IMR-90 (cell line): ENCODE measurements at regions not wholly inside any gene's neighbourhood (a gene's known extent, or its start where the extent isn't known, plus 50 kb on each side); places are given as distances from the start of the nearest gene placed in this dataset.
A peak's percentile ranks its signal among the peaks of the same experiment; 100 is the strongest.

Experiments
- ATAC-seq: fragments of 200-7000 bp; cut with Tn5 transposase; 2 replicates; pipeline ENCODE4 v1.9.1; 2020; ENCODE audit warnings: low read depth, mild to moderate bottlenecking, moderate library complexity
- BruUV-seq: library from RNA; stranded (reverse); fragments of 400-500 nt; replicated peaks from 2 replicates; lab custom pipeline; 2021; lab: Mats Ljungman, UMichigan
- CTCF ChIA-PET: fragments of 300-600 bp; formaldehyde crosslinking; extraction: SDS; loops from one replicate; lab custom pipeline; 2021; ENCODE audit warnings: antibody characterized with exemption; lab: Yijun Ruan, JAX
- POLR2A ChIA-PET: fragments of 300-600 bp; sonication (Branson Sonifier 250); formaldehyde crosslinking; loops from one replicate; lab custom pipeline; 2022; ENCODE audit warnings: antibody characterized with exemption; ENCODE audit not compliant: unreplicated experiment; lab: Charles Lee
- DNase-seq: peaks from one replicate; pipeline ENCODE4 v3.0.0; 2013
- H2AFZ ChIP-seq: replicated peaks from 2 replicates; pipeline ENCODE3; 2013; ENCODE audit warnings: low read length, mild to moderate bottlenecking; ENCODE audit not compliant: poor library complexity
- H2AK5ac ChIP-seq: 2 replicates; pipeline ENCODE4 v1.6.1; 2013; ENCODE audit warnings: low read depth, low read length, inconsistent platforms
- H2AK9ac ChIP-seq: replicated peaks from 2 replicates; pipeline ENCODE3; 2013; ENCODE audit warnings: mild to moderate bottlenecking, low read depth, low read length, moderate library complexity; ENCODE audit not compliant: poor library complexity
- H2BK120ac ChIP-seq: 2 replicates; pipeline ENCODE4 v1.6.1; 2013; ENCODE audit warnings: low read depth, low read length, inconsistent platforms
- H2BK15ac ChIP-seq: 3 replicates; pipeline ENCODE4 v1.6.1; 2013; ENCODE audit warnings: low read depth, low read length, inconsistent platforms
- H2BK20ac ChIP-seq: 2 replicates; pipeline ENCODE4 v1.6.1; 2013; ENCODE audit warnings: low read depth, mild to moderate bottlenecking, inconsistent platforms, low read length, moderate library complexity
- H2BK5ac ChIP-seq: 2 replicates; pipeline ENCODE4 v1.6.1; 2013; ENCODE audit warnings: mild to moderate bottlenecking, low read depth, low read length, inconsistent platforms; ENCODE audit not compliant: poor library complexity, severe bottlenecking
- H3K14ac ChIP-seq: replicated peaks from 2 replicates; pipeline ENCODE4 v1.6.1; 2013; ENCODE audit warnings: low read depth, low read length, inconsistent platforms
- H3K18ac ChIP-seq: 2 replicates; pipeline ENCODE4 v1.6.1; 2013; ENCODE audit warnings: low read depth, low read length, control low read depth
- H3K23ac ChIP-seq: 2 replicates; pipeline ENCODE4 v1.6.1; 2013; ENCODE audit warnings: low read depth, low read length, inconsistent platforms
- H3K27ac ChIP-seq: 2 replicates; pipeline ENCODE4 v1.5.1; 2013; ENCODE audit warnings: mild to moderate bottlenecking, control low read depth, low read length; ENCODE audit not compliant: insufficient read depth
- H3K27me3 ChIP-seq: 2 replicates; pipeline ENCODE4 v1.6.1; 2013; ENCODE audit warnings: low read length; ENCODE audit not compliant: control insufficient read depth, insufficient read depth
- H3K36me3 ChIP-seq: 2 replicates; pipeline ENCODE4 v1.6.1; 2013; ENCODE audit warnings: low read length, mixed read lengths; ENCODE audit not compliant: control insufficient read depth, insufficient read depth
- H3K4ac ChIP-seq: 2 replicates; pipeline ENCODE4 v1.6.1; 2013; ENCODE audit warnings: low read depth, low read length, inconsistent platforms
- H3K4me1 ChIP-seq: 2 replicates; pipeline ENCODE4 v1.6.1; 2013; ENCODE audit warnings: low read length, mixed read lengths; ENCODE audit not compliant: control insufficient read depth, insufficient read depth
- H3K4me2 ChIP-seq: 2 replicates; pipeline ENCODE4 v1.6.1; 2013; ENCODE audit warnings: low read depth, mild to moderate bottlenecking, control low read depth, low read length, moderate library complexity
- H3K4me3 ChIP-seq: 2 replicates; pipeline ENCODE4 v1.5.1; 2013; ENCODE audit warnings: low read depth, mild to moderate bottlenecking, control low read depth, low read length, moderate library complexity; ENCODE audit not compliant: insufficient read depth
- H3K56ac ChIP-seq: 2 replicates; pipeline ENCODE4 v1.6.1; 2013; ENCODE audit warnings: low read length, inconsistent platforms; ENCODE audit not compliant: insufficient read depth; ENCODE audit errors: extremely low read depth
- H3K79me1 ChIP-seq, 2 experiments: 2 replicates each; pipeline ENCODE4 v1.6.1; 2013; ENCODE audit warnings: low read length in 2 of 2, inconsistent platforms in 1 of 2, low read depth in 1 of 2
- H3K9ac ChIP-seq: 2 replicates; pipeline ENCODE4 v1.6.1; 2013; ENCODE audit warnings: low read depth, low read length, control low read depth
- H3K9me1 ChIP-seq: 2 replicates; pipeline ENCODE4 v1.6.1; 2013; ENCODE audit warnings: low read length, inconsistent platforms; ENCODE audit not compliant: insufficient read depth
- H3K9me3 ChIP-seq: 2 replicates; pipeline ENCODE4 v1.6.1; 2013; ENCODE audit warnings: low read length; ENCODE audit not compliant: control insufficient read depth, insufficient read depth
- H4K20me1 ChIP-seq: 2 replicates; pipeline ENCODE4 v1.6.1; 2013; ENCODE audit warnings: low read length, inconsistent platforms; ENCODE audit not compliant: insufficient read depth
- H4K5ac ChIP-seq: 2 replicates; pipeline ENCODE4 v1.6.1; 2013; ENCODE audit warnings: mild to moderate bottlenecking, low read depth, low read length, control low read depth
- H4K8ac ChIP-seq, 2 experiments: 2 replicates each; pipeline ENCODE4 v1.6.1; 2013; ENCODE audit warnings: low read depth in 2 of 2, low read length in 2 of 2, control low read depth in 1 of 2, inconsistent platforms in 1 of 2
- H4K91ac ChIP-seq: 2 replicates; pipeline ENCODE4 v1.6.1; 2013; ENCODE audit warnings: low read depth, low read length, inconsistent platforms; ENCODE audit not compliant: insufficient read depth
- BHLHE40 ChIP-seq: fragments of 150-350 bp; IDR thresholded peaks from 2 replicates; pipeline ENCODE4 v1.6.1; 2016; ENCODE audit warnings: mild to moderate bottlenecking, low read depth, low read length
- CEBPB ChIP-seq: IDR thresholded peaks from 2 replicates; pipeline ENCODE4 v1.6.1; 2012; ENCODE audit warnings: low read depth, low read length, improper control_type of control experiment
- CHD1 ChIP-seq: IDR thresholded peaks from 2 replicates; pipeline ENCODE4 v1.6.1; 2012; ENCODE audit warnings: low read depth, low read length, improper control_type of control experiment
- FOS ChIP-seq: fragments of 150-350 bp; IDR thresholded peaks from 2 replicates; pipeline ENCODE4 v1.6.1; 2016; ENCODE audit warnings: low read depth, low read length
- MAFK ChIP-seq: IDR thresholded peaks from 2 replicates; pipeline ENCODE4 v1.6.1; 2012; ENCODE audit warnings: low read depth, low read length, improper control_type of control experiment
- MAZ ChIP-seq: IDR thresholded peaks from 2 replicates; pipeline ENCODE4 v1.6.1; 2012; ENCODE audit warnings: low read depth, mild to moderate bottlenecking, low read length, improper control_type of control experiment, moderate library complexity, borderline replicate concordance
- MXI1 ChIP-seq: IDR thresholded peaks from 2 replicates; pipeline ENCODE4 v1.6.1; 2012; ENCODE audit warnings: low read depth, mild to moderate bottlenecking, low read length, moderate library complexity, borderline replicate concordance
- NFE2L2 ChIP-seq: fragments of 150-350 bp; IDR thresholded peaks from 2 replicates; pipeline ENCODE4 v1.6.1; 2016; ENCODE audit warnings: low read depth, mild to moderate bottlenecking, low read length
- POLR2A ChIP-seq: IDR thresholded peaks from 2 replicates; pipeline ENCODE4 v1.6.1; 2012; ENCODE audit warnings: mild to moderate bottlenecking, low read depth, low read length
- RAD21 ChIP-seq: IDR thresholded peaks from 2 replicates; pipeline ENCODE4 v1.6.1; 2012; ENCODE audit warnings: low read length, improper control_type of control experiment
- RCOR1 ChIP-seq: IDR thresholded peaks from 2 replicates; pipeline ENCODE4 v1.6.1; 2012; ENCODE audit warnings: mild to moderate bottlenecking, low read length, improper control_type of control experiment; ENCODE audit not compliant: insufficient replicate concordance
- RFX5 ChIP-seq: IDR thresholded peaks from 2 replicates; pipeline ENCODE4 v1.8.0; 2012; ENCODE audit warnings: low read depth, mild to moderate bottlenecking, low read length, moderate library complexity
- SMC3 ChIP-seq: fragments of 150-350 bp; IDR thresholded peaks from 2 replicates; pipeline ENCODE4 v1.6.1; 2016; ENCODE audit warnings: low read depth, mild to moderate bottlenecking, antibody characterized with exemption, low read length, moderate library complexity
- WGBS, 2 experiments: methylation state at CpG; one replicate each; pipeline versions ENCODE4 v1.1.5 to v1.1.7; 2013; ENCODE audit warnings: missing lambda C conversion rate in 2 of 2; ENCODE audit not compliant: insufficient read length in 1 of 2; ENCODE audit errors: extremely low coverage in 2 of 2; 5-methylcytosine and 5-hydroxymethylcytosine counted together
- dilution Hi-C: fragments of 300-500 bp; cut with HindIII; formaldehyde crosslinking; loops from one replicate; pipeline ENCODE4 v1.14.3; 2018; ENCODE audit warnings: low sequenced_read_pairs; ENCODE audit not compliant: unreplicated experiment
- in situ Hi-C: fragments of 300-500 bp; cut with MboI; formaldehyde crosslinking; loops from 3 replicates; pipeline ENCODE4 v1.14.3; 2019; ENCODE audit warnings: low sequenced_read_pairs, inconsistent platforms, mixed read lengths
- intact Hi-C: fragments of 100-400 bp; cut with micrococcal nuclease; formaldehyde crosslinking; loops from 2 replicates; pipeline ENCODE4 v1.10.0; 2022
- TF ChIP-seq, protein P1 (sequence below): fragments of 150-350 bp; IDR thresholded peaks from 2 replicates; pipeline ENCODE4 v1.6.1; 2016; ENCODE audit warnings: low read depth, mild to moderate bottlenecking, low read length, moderate library complexity, borderline replicate concordance
- TF ChIP-seq, protein P2 (sequence below): fragments of 150-350 bp; IDR thresholded peaks from 2 replicates; pipeline ENCODE4 v1.6.1; 2017; ENCODE audit warnings: mild to moderate bottlenecking, antibody characterized with exemption, low read length, low read depth
- TF ChIP-seq, protein P3 (sequence below): conservative IDR thresholded peaks from 2 replicates; pipeline ENCODE4 v1.5.1; 2012; ENCODE audit warnings: mild to moderate bottlenecking, low read depth, low read length, improper control_type of control experiment

DNA sequence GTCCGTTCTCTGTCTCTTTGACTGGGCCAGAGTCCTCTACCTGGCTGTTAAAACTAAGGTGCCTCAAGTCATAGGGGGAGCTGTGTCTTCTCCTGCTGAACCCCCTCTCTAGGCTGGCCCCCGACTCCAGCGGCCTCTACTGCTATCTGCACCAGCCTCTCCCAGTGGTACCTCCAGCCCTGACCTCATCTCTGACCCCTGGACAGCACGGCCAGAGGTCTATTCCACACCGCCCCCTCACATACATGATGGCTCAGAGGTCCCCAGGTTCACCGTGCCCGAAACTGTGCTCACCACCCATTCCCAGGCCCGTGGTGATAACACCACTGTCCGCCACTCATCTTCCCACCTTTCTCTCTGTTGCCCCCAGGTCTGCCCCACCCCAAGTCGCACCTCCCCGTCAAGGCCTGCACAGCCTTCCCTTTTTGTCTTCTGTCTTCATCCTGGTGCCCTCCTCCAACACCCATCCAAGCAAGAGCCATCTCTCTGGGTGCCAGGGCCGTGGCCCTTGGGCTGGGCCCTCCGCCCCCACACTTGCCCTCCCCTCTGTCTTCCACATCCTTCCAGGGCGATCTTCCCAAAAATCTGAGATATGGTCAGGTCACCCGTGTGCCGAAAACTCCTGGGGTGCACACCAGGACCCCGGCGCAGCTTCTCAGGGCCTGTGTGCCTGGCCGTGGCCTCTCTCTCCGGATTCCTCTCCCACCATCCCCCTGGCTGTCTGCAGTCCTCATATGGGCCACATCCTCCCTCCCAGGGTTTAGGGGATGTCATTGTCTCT lies 134.4 kb upstream of the ID2 start:
- Histone ChIP-seq H3K79me1 (no peaks in the 10 kb centered on the region), H2BK20ac (no peak overlapping the region), H3K36me3 (no peaks in the 10 kb centered on the region), H3K56ac (no peak overlapping the region), H3K4me2 (no peak overlapping the region), H2BK5ac (no peak overlapping the region), H3K23ac (no peak overlapping the region), H4K5ac (no peak overlapping the region), H3K9me1 (peaks cover 9% of the 10 kb centered on the region), H2AK5ac (peak overlapping the region; percentile 34; the same call in 1 of the 2 replicates), H3K27ac (no peak overlapping the region), H3K27me3 (no peaks in the 10 kb centered on the region), H2BK120ac (no peak overlapping the region), H3K9me3 (no peaks in the 10 kb centered on the region), H4K8ac (no peak overlapping the region), H3K4me3 (no peak overlapping the region), H2AFZ (peak overlapping the region; percentile 14), H3K18ac (no peak overlapping the region), H4K91ac (no peak overlapping the region), H3K14ac (no peak overlapping the region), H3K4me1 (peaks cover 16% of the 10 kb centered on the region), H3K9ac (no peak overlapping the region), H3K4ac (no peak overlapping the region), H4K20me1 (no peaks in the 10 kb centered on the region), H2BK15ac (no peak overlapping the region), H2AK9ac (no peak overlapping the region)
- ATAC-seq (no peak), DNase-seq (no peak)
- ChIA-PET CTCF (no interaction called here), POLR2A (no interaction called here)
- in situ Hi-C loops = loop anchor here (10.0 kb wide), 1 partner anchor 127 kb away; no protein-coding TSS in a partner anchor
- TF ChIP-seq, protein P1, sequence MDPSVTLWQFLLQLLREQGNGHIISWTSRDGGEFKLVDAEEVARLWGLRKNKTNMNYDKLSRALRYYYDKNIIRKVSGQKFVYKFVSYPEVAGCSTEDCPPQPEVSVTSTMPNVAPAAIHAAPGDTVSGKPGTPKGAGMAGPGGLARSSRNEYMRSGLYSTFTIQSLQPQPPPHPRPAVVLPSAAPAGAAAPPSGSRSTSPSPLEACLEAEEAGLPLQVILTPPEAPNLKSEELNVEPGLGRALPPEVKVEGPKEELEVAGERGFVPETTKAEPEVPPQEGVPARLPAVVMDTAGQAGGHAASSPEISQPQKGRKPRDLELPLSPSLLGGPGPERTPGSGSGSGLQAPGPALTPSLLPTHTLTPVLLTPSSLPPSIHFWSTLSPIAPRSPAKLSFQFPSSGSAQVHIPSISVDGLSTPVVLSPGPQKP = no peak
- TF ChIP-seq SMC3 (no peak), CHD1 (no peak), NFE2L2 (no peak), BHLHE40 (no peak), MAZ (no peak), FOS (no peak), MAFK (no peak), CEBPB (no peak), RFX5 (no peak), MXI1 (no peak), POLR2A (no peak), RCOR1 (no peak), RAD21 (no peak)
- TF ChIP-seq, protein P2, sequence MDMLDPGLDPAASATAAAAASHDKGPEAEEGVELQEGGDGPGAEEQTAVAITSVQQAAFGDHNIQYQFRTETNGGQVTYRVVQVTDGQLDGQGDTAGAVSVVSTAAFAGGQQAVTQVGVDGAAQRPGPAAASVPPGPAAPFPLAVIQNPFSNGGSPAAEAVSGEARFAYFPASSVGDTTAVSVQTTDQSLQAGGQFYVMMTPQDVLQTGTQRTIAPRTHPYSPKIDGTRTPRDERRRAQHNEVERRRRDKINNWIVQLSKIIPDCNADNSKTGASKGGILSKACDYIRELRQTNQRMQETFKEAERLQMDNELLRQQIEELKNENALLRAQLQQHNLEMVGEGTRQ = no peak
- TF ChIP-seq, protein P3, sequence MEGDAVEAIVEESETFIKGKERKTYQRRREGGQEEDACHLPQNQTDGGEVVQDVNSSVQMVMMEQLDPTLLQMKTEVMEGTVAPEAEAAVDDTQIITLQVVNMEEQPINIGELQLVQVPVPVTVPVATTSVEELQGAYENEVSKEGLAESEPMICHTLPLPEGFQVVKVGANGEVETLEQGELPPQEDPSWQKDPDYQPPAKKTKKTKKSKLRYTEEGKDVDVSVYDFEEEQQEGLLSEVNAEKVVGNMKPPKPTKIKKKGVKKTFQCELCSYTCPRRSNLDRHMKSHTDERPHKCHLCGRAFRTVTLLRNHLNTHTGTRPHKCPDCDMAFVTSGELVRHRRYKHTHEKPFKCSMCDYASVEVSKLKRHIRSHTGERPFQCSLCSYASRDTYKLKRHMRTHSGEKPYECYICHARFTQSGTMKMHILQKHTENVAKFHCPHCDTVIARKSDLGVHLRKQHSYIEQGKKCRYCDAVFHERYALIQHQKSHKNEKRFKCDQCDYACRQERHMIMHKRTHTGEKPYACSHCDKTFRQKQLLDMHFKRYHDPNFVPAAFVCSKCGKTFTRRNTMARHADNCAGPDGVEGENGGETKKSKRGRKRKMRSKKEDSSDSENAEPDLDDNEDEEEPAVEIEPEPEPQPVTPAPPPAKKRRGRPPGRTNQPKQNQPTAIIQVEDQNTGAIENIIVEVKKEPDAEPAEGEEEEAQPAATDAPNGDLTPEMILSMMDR = no peak
- BruUV-seq = no TSS peak
- 95% methylated on average over 16 of the region's 20 CpGs; no CpG with 5 or more reads in 1 of the 2 experiments for WGBS, 2 experiments
- dilution Hi-C loops = no loop called here
- intact Hi-C loops = no loop called here
